OCI-LY3 (cell line): ENCODE measurements at regions not wholly inside any gene's neighbourhood (a gene's known extent, or its start where the extent isn't known, plus 50 kb on each side); places are given as distances from the start of the nearest gene placed in this dataset.

ENCODE experiments used
- H2AFZ ChIP-seq: fragments of 200-600, 300-600 bp; shearing (Covaris generic); 2 replicates; pipeline ENCODE4 v1.6.0; 2014; ENCODE audit warnings: antibody characterized with exemption, low read depth, low read length
- H3K27ac ChIP-seq: fragments of 200-600, 300-600 bp; sonication (generic); 2 replicates; pipeline ENCODE4 v1.5.1; 2014; ENCODE audit warnings: mild to moderate bottlenecking, low read length, moderate library complexity, mixed read lengths
- H3K27me3 ChIP-seq: fragments of 200-600, 300-600 bp; sonication (generic); 2 replicates; pipeline ENCODE4 v1.6.1; 2014; ENCODE audit warnings: low read depth, low read length, mixed read lengths
- H3K36me3 ChIP-seq: fragments of 200-600, 300-600 bp; sonication (generic); replicated peaks from 2 replicates; pipeline ENCODE3; 2014; ENCODE audit warnings: low read depth, low read length, mixed read lengths
- H3K4me1 ChIP-seq: fragments of 300-600, 200-600 bp; sonication (generic); 2 replicates; pipeline ENCODE4 v1.6.1; 2014; ENCODE audit warnings: low read length, mixed read lengths
- H3K4me2 ChIP-seq: fragments of 200-600, 300-600 bp; sonication (generic); 2 replicates; pipeline ENCODE4 v1.6.1; 2014; ENCODE audit warnings: low read length, mixed read lengths
- H3K4me3 ChIP-seq: fragments of 300-600, 200-600 bp; sonication (generic); 2 replicates; pipeline ENCODE4 v1.5.1; 2014; ENCODE audit warnings: antibody characterized with exemption, mild to moderate bottlenecking, low read length, moderate library complexity
- H3K79me2 ChIP-seq: fragments of 300-600, 200-600 bp; shearing (Covaris generic); 2 replicates; pipeline ENCODE4 v1.6.1; 2014; ENCODE audit warnings: mild to moderate bottlenecking, low read length, mixed read lengths
- H3K9ac ChIP-seq: fragments of 300-600, 200-600 bp; shearing (Covaris generic); 2 replicates; pipeline ENCODE4 v1.6.0; 2014; ENCODE audit warnings: mild to moderate bottlenecking, low read length, moderate library complexity
- H3K9me3 ChIP-seq: fragments of 200-600, 300-600 bp; shearing (Covaris generic); 2 replicates; pipeline ENCODE4 v1.6.1; 2014; ENCODE audit warnings: low read length, mixed read lengths; ENCODE audit not compliant: insufficient read depth
- H4K20me1 ChIP-seq: fragments of 200-600, 300-600 bp; sonication (generic); 2 replicates; pipeline ENCODE4 v1.6.1; 2016; ENCODE audit warnings: low read length, mixed read lengths; ENCODE audit not compliant: insufficient read depth
- CTCF ChIP-seq: fragments of 200-600, 300-600 bp; sonication (generic); IDR thresholded peaks from 2 replicates; pipeline ENCODE4 v1.5.1; 2014; ENCODE audit warnings: antibody characterized with exemption, low read length, low read depth
- EZH2phosphoT487 ChIP-seq: fragments of 200-600 bp; shearing (Covaris generic); IDR thresholded peaks from 2 replicates; pipeline ENCODE4 v1.6.1; 2018; ENCODE audit warnings: antibody characterized with exemption, mixed run types, low read depth

- no peaks in the 10 kb centered on the region for H3K27me3 ChIP-seq
- no peaks in the 10 kb centered on the region for H4K20me1 ChIP-seq
- H3K4me3 ChIP-seq = no peak overlapping the region
- no peaks in the 10 kb centered on the region for H3K9me3 ChIP-seq
- H2AFZ ChIP-seq = no peak overlapping the region
- H3K4me1 ChIP-seq = no peaks in the 10 kb centered on the region
- H3K79me2 ChIP-seq = no peaks in the 10 kb centered on the region
- H3K4me2 ChIP-seq = no peak overlapping the region
- TF ChIP-seq EZH2phosphoT487 (no peak), CTCF (no peak)
- H3K36me3 ChIP-seq = no peaks in the 10 kb centered on the region
- no peak overlapping the region for H3K27ac ChIP-seq
- H3K9ac ChIP-seq = no peak overlapping the region
Measured at GRCh38 chr5:74978345-74978744, 74.0 kb downstream of the GCNT4 start.

DNA sequence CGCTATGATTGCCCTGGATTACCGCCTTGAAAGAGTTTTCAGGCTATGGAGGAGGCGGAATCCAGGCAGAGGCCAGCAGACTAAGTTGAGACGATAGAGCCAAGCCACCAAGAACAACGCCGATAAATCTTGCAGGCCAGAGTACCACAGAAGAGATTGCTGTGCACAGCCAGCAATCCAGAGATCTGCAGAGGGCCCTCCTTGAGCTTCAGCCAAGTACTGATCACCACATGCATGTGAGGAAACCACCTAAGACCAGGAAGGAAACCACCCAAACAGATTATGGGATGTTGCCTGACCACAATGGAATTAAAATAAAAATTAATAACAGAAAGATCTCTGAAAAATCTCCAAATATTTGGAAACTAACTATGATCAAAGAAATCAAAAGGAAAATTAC lies 74.9 kb downstream of the GCNT4 start:
- no peaks in the 10 kb centered on the region for H3K4me1 ChIP-seq

DNA sequence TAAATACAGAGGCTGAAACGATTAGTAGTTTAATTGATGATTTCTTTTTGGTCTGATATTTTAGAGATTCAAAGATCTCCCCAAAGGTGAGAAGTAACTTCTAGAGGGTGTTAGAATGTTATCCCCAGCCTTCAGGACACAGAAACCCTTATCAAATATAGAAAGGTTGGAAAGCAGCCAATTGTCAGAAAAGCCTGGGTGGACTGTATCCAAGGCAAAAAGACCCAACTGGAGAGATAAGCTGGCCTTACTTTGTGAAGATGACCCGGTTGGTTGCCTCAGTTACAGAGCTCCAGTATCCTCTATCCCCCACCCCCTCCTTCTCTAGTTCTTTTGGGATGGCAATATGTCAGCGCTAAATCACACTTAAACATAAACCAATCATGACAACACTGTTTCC lies 75.7 kb downstream of the GCNT4 start:
- Histone ChIP-seq H3K79me2 (no peaks in the 10 kb centered on the region), H3K36me3 (no peaks in the 10 kb centered on the region), H3K4me1 (no peaks in the 10 kb centered on the region), H3K4me3 (no peak overlapping the region), H3K9me3 (no peaks in the 10 kb centered on the region), H3K9ac (no peak overlapping the region), H3K27ac (no peak overlapping the region), H2AFZ (no peak overlapping the region), H3K27me3 (no peaks in the 10 kb centered on the region), H4K20me1 (no peaks in the 10 kb centered on the region), H3K4me2 (no peak overlapping the region)
- no peak for TF ChIP-seq EZH2phosphoT487
- TF ChIP-seq CTCF = no peak

More for the DNA sequence above, 74.9 kb downstream of the GCNT4 start:
- Histone ChIP-seq H4K20me1 (no peaks in the 10 kb centered on the region), H3K27ac (no peak overlapping the region), H3K9me3 (no peaks in the 10 kb centered on the region), H3K4me3 (no peak overlapping the region), H3K4me2 (no peak overlapping the region), H3K27me3 (no peaks in the 10 kb centered on the region), H3K79me2 (no peaks in the 10 kb centered on the region), H3K9ac (no peak overlapping the region), H2AFZ (no peak overlapping the region), H3K36me3 (no peaks in the 10 kb centered on the region)
- TF ChIP-seq CTCF (no peak), EZH2phosphoT487 (no peak)

DNA sequence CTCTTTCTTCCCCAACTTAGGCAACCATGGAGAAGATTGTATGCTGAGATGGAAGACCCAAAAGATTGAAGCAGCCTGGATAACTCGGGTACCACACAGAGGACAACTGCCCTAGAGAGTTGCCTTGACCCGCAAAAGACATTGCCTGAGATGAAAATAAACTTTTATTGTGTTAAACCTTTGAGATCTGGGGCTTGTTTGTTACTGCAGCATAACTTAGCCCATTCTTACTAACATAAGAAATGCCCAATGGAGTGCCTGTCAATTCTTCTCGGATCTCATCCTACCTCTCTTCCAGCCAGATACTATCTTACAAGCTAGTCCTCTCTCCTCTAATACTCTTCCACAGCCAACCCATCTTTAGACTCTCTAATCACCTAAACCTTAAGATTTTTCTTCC lies 76.8 kb downstream of the GCNT4 start:
- no peak overlapping the region for H2AFZ ChIP-seq
- no peaks in the 10 kb centered on the region for H3K36me3 ChIP-seq
- H3K9ac ChIP-seq = no peak overlapping the region
- no peak overlapping the region for H3K27ac ChIP-seq
- H3K4me1 ChIP-seq = no peaks in the 10 kb centered on the region
- H3K4me2 ChIP-seq = no peak overlapping the region
- no peak overlapping the region for H3K4me3 ChIP-seq
- TF ChIP-seq CTCF (no peak), EZH2phosphoT487 (no peak)
- H4K20me1 ChIP-seq = no peaks in the 10 kb centered on the region
- no peaks in the 10 kb centered on the region for H3K27me3 ChIP-seq
- no peaks in the 10 kb centered on the region for H3K9me3 ChIP-seq
- no peaks in the 10 kb centered on the region for H3K79me2 ChIP-seq
